Mesendoderm (in vitro differentiated cells): ENCODE measurements at regions not wholly inside any gene's neighbourhood (a gene's known extent, or its start where the extent isn't known, plus 50 kb on each side); places are given as distances from the start of the nearest gene placed in this dataset.

Experiments used
- DNase-seq: peaks from one replicate; pipeline ENCODE4 v3.0.0; 2013
- H2AK5ac ChIP-seq: 2 replicates; pipeline ENCODE4 v1.6.1; 2013; ENCODE audit warnings: low read length, inconsistent platforms
- H2BK120ac ChIP-seq: 2 replicates; pipeline ENCODE4 v1.6.1; 2013; ENCODE audit warnings: low read depth, mild to moderate bottlenecking, low read length, moderate library complexity, mixed read lengths
- H2BK15ac ChIP-seq: replicated peaks from 2 replicates; pipeline ENCODE4 v1.6.1; 2013; ENCODE audit warnings: low read depth, mild to moderate bottlenecking, moderate library complexity
- H2BK5ac ChIP-seq: 2 replicates; pipeline ENCODE4 v1.6.1; 2013; ENCODE audit warnings: low read length, inconsistent platforms
- H3K18ac ChIP-seq: 2 replicates; pipeline ENCODE4 v1.6.1; 2013; ENCODE audit warnings: mild to moderate bottlenecking, low read length, mixed read lengths
- H3K23ac ChIP-seq: one replicate; pipeline ENCODE4 v1.6.1; 2013; ENCODE audit warnings: low read length
- H3K27ac ChIP-seq: 2 replicates; pipeline ENCODE4 v1.5.1; 2013; ENCODE audit warnings: low read depth, mild to moderate bottlenecking, inconsistent platforms, low read length, moderate library complexity
- H3K27me3 ChIP-seq: 2 replicates; pipeline ENCODE4 v1.6.1; 2013; ENCODE audit warnings: low read length, control low read depth, mild to moderate bottlenecking, inconsistent platforms; ENCODE audit not compliant: insufficient read depth, poor library complexity
- H3K36me3 ChIP-seq: 2 replicates; pipeline ENCODE4 v1.6.1; 2013; ENCODE audit warnings: low read length, inconsistent platforms; ENCODE audit not compliant: control insufficient read depth, insufficient read depth
- H3K4ac ChIP-seq: one replicate; pipeline ENCODE4 v1.6.1; 2013; ENCODE audit warnings: low read depth, mild to moderate bottlenecking, low read length, moderate library complexity
- H3K4me1 ChIP-seq: 2 replicates; pipeline ENCODE4 v1.6.1; 2013; ENCODE audit warnings: low read depth, low read length, inconsistent platforms; ENCODE audit not compliant: control insufficient read depth
- H3K4me2 ChIP-seq: 2 replicates; pipeline ENCODE4 v1.6.1; 2013; ENCODE audit warnings: low read length
- H3K4me3 ChIP-seq: 2 replicates; pipeline ENCODE4 v1.5.1; 2013; ENCODE audit warnings: mild to moderate bottlenecking, low read length
- H3K56ac ChIP-seq: one replicate; pipeline ENCODE4 v1.6.1; 2013; ENCODE audit warnings: low read length
- H3K79me1 ChIP-seq: 2 replicates; pipeline ENCODE4 v1.6.1; 2013; ENCODE audit warnings: low read length, inconsistent platforms
- H3K79me2 ChIP-seq: 2 replicates; pipeline ENCODE4 v1.6.1; 2013; ENCODE audit warnings: mild to moderate bottlenecking, low read length; ENCODE audit not compliant: control insufficient read depth, insufficient read depth
- H3K9ac ChIP-seq: 2 replicates; pipeline ENCODE4 v1.6.1; 2013; ENCODE audit warnings: low read length, inconsistent platforms
- H4K5ac ChIP-seq: one replicate; pipeline ENCODE4 v1.6.1; 2013; ENCODE audit warnings: low read length
- H4K8ac ChIP-seq: one replicate; pipeline ENCODE4 v1.6.1; 2013; ENCODE audit warnings: low read depth, mild to moderate bottlenecking, control low read depth, low read length, moderate library complexity
- WGBS: extraction: QIAGEN DNeasy Blood & Tissue Kit; methylation state at CpG from one replicate; pipeline ENCODE4 v1.1.7; 2013; ENCODE audit warnings: low lambda C conversion rate, missing lambda C conversion rate; ENCODE audit not compliant: insufficient coverage; ENCODE audit errors: extremely low coverage; 5-methylcytosine and 5-hydroxymethylcytosine counted together

- WGBS = no CpG with 5 or more reads among the region's 6 CpGs
Measured at GRCh38 chr5:92909602-92909962, 671.4 kb downstream of the NR2F1-AS1 start.

GRCh38 chr5:92908952-92909601 lies 671.9 kb downstream of the NR2F1-AS1 start:
- Histone ChIP-seq H4K8ac (no peak overlapping the region), H3K36me3 (no peaks in the 10 kb centered on the region), H2BK5ac (no peak overlapping the region), H3K79me2 (no peaks in the 10 kb centered on the region), H3K79me1 (no peaks in the 10 kb centered on the region), H2AK5ac (no peak overlapping the region), H2BK120ac (no peak overlapping the region), H3K18ac (no peak overlapping the region), H4K5ac (no peak overlapping the region), H2BK15ac (no peak overlapping the region), H3K4me2 (no peak overlapping the region), H3K4me3 (no peak overlapping the region), H3K4ac (no peak overlapping the region), H3K27ac (no peak overlapping the region), H3K4me1 (no peaks in the 10 kb centered on the region), H3K27me3 (no peaks in the 10 kb centered on the region), H3K56ac (no peak overlapping the region), H3K9ac (no peak overlapping the region), H3K23ac (no peak overlapping the region)
- no peak for DNase-seq
- WGBS = no CpG with 5 or more reads among the region's 1 CpG

More at GRCh38 chr5:92909602-92909962, 671.4 kb downstream of the NR2F1-AS1 start:
- Histone ChIP-seq H3K27ac (no peak overlapping the region), H3K9ac (no peak overlapping the region), H3K4me2 (no peak overlapping the region), H3K79me2 (no peaks in the 10 kb centered on the region), H3K4ac (no peak overlapping the region), H3K23ac (no peak overlapping the region), H2BK15ac (no peak overlapping the region), H3K18ac (peak overlapping the region; percentile 80), H2AK5ac (no peak overlapping the region), H2BK120ac (no peak overlapping the region), H2BK5ac (no peak overlapping the region), H3K79me1 (no peaks in the 10 kb centered on the region), H3K56ac (no peak overlapping the region), H3K4me3 (no peak overlapping the region), H4K5ac (no peak overlapping the region), H3K27me3 (no peaks in the 10 kb centered on the region), H3K4me1 (no peaks in the 10 kb centered on the region), H3K36me3 (no peaks in the 10 kb centered on the region), H4K8ac (no peak overlapping the region)
- peak; percentile 63 for DNase-seq

GRCh38 chr5:92907938-92908606 lies 672.9 kb downstream of the NR2F1-AS1 start:
- H3K4me1 ChIP-seq = no peaks in the 10 kb centered on the region
- no peak overlapping the region for H2BK5ac ChIP-seq

GRCh38 chr5:92906798-92907376 lies 674.1 kb downstream of the NR2F1-AS1 start:
- no peaks in the 10 kb centered on the region for H3K79me2 ChIP-seq
- no peak overlapping the region for H3K4me2 ChIP-seq
- no peak overlapping the region for H2AK5ac ChIP-seq
- H3K56ac ChIP-seq = no peak overlapping the region
- H3K4ac ChIP-seq = no peak overlapping the region
- H3K36me3 ChIP-seq = no peaks in the 10 kb centered on the region
- no peak overlapping the region for H2BK120ac ChIP-seq
- no peak overlapping the region for H4K5ac ChIP-seq
- no peak overlapping the region for H2BK15ac ChIP-seq
- no peaks in the 10 kb centered on the region for H3K27me3 ChIP-seq
- no peak overlapping the region for H3K4me3 ChIP-seq
- no peak overlapping the region for H3K18ac ChIP-seq
- no peaks in the 10 kb centered on the region for H3K4me1 ChIP-seq
- no peak overlapping the region for H3K27ac ChIP-seq
- H3K9ac ChIP-seq = no peak overlapping the region
- no peak for DNase-seq
- H2BK5ac ChIP-seq = no peak overlapping the region
- H3K23ac ChIP-seq = no peak overlapping the region
- no peaks in the 10 kb centered on the region for H3K79me1 ChIP-seq
- WGBS = no CpG with 5 or more reads among the region's 6 CpGs
- H4K8ac ChIP-seq = no peak overlapping the region

More at GRCh38 chr5:92907938-92908606, 672.9 kb downstream of the NR2F1-AS1 start:
- Histone ChIP-seq H4K8ac (no peak overlapping the region), H2BK15ac (no peak overlapping the region), H4K5ac (no peak overlapping the region), H3K4me2 (no peak overlapping the region), H3K4me3 (no peak overlapping the region), H3K27me3 (no peaks in the 10 kb centered on the region), H3K79me2 (no peaks in the 10 kb centered on the region), H3K4ac (no peak overlapping the region), H3K36me3 (no peaks in the 10 kb centered on the region), H3K56ac (no peak overlapping the region), H3K18ac (no peak overlapping the region), H3K27ac (no peak overlapping the region), H3K9ac (no peak overlapping the region), H2BK120ac (no peak overlapping the region), H3K23ac (no peak overlapping the region), H2AK5ac (no peak overlapping the region), H3K79me1 (no peaks in the 10 kb centered on the region)
- WGBS = no CpG with 5 or more reads among the region's 2 CpGs
- DNase-seq = no peak

- Histone ChIP-seq H3K56ac (no peak overlapping the region), H3K4me3 (no peak overlapping the region), H3K79me2 (no peaks in the 10 kb centered on the region), H3K9ac (no peak overlapping the region), H3K79me1 (no peaks in the 10 kb centered on the region), H3K4me1 (no peaks in the 10 kb centered on the region), H2BK15ac (no peak overlapping the region), H3K18ac (no peak overlapping the region), H4K5ac (no peak overlapping the region), H3K27ac (no peak overlapping the region), H3K36me3 (no peaks in the 10 kb centered on the region), H2AK5ac (no peak overlapping the region), H3K4me2 (no peak overlapping the region), H3K27me3 (no peaks in the 10 kb centered on the region), H3K4ac (no peak overlapping the region), H2BK120ac (no peak overlapping the region), H2BK5ac (no peak overlapping the region), H4K8ac (no peak overlapping the region), H3K23ac (no peak overlapping the region)
- WGBS = no CpG with 5 or more reads among the region's 3 CpGs
- DNase-seq = no peak
Measured at GRCh38 chr5:92904021-92904420, 677.0 kb downstream of the NR2F1-AS1 start.
